ENCODE measurements at regions not wholly inside any gene's neighbourhood (a gene's known extent, or its start where the extent isn't known, plus 50 kb on each side); places are given as distances from the start of the nearest gene placed in this dataset.

DNA sequence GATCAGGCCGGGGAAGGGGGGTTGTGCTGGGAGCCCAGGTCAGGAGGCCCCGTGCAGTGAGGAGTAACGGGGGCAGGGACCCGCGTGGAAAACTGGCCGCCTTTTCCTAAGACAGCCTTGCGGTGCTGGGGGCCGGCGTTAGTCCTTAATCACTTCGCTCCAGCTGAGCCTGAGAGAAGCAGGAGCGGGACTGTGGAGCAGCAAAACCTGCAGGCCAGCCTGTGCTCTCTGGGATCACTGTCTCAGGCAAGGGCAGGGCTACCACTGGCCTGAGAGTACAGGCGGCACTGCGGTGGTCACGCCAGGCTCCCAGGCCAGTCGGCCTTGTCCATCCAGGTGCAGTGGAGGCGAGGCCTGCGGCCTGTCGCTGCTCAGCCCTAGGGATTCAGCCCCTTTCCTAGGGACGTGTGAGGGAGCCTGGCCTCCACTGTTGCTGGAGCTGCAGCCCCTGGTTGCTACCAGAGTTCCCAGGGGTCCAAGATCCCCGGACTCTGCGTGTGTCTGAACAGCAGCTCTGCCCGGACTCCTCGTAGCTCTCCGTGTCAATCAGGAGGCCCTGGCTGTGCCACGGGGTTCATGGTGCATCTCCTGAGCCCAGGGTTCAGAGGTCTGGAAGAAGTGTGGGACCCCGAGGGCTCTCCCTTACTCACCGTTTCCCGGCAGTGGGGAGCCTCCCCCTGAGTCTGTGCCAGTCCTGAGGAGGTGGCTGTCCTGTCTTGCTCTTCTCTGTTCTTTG is 2141.7 kb upstream of the TENM3 start:
- no peak for DNase-seq

DNA sequence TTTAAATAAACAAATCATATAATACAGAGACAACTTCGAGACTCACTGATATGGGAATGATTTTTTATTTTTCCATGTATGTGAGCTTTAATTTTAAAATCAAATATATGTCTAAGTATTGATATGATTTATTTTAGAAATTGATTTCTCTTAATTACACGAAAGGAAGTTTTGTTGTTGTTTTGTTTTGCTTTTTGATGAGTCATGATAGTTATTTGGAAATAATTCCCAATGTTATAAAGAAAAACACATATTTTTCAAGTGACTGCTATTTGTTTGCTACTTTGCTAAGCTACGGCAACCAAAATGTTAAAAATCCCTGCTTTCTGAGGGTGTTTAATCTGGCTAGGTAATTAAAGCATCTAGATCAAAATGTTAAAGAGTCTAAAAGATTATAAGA is 2139.4 kb upstream of the TENM3 start:
- DNase-seq: no peak

DNA sequence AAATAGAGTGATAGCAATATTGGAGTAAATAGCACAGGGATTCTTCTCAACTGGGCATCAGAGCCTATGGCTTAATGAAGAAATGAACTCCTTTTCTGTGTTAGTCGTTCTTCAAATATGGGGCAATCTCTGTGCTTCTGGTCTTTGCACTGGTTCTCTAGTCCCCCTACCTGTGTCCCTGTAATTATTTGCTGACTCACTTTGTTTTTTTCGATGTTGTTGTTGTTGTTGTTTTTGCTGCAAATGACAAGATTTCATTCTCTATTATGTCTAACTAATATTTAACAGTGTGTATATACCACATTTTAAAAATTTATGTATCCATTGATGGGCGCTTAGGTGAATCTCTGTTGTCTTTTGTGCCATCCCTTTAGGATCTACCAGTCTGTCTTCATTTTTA is 2137.8 kb upstream of the TENM3 start:
- no peak for DNase-seq

DNA sequence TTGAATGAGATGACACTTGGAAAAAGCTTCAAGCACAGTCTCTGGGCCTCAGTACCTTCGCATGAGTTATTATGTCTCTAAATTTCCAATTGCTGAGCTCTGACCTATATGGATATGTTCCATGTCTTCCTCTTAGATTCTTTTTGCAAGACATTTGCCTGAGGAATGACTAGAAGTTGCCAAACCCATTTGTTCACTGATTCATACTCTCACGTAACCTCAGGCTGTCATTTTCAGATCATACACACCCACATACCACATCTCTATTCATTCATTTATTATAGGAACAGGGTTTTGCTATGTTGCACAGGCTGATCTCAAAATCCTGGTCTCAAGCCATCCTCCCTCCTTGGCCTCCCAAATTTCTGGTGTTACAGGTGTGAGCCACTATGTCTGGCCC is 2137.1 kb upstream of the TENM3 start:
- DNase-seq: no peak

DNA sequence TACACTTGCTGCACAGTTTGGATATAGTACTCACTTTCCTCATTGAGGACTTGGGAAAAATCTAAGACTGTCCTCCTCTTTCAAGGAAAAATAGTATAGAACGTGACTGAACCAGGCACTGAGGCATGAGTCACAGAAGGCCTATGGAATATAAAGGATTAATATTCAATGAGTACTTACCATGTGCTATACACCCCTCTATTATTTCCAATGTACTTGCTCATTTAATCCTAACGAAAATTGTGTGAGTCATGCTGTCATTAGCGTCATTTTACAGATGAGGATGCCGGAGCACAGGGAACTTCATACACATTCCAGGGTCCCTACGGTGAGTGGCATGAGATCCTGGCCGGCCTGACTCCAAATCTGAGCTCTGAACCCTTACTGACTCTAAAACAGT is 2136.2 kb upstream of the TENM3 start:
- DNase-seq: no peak

DNA sequence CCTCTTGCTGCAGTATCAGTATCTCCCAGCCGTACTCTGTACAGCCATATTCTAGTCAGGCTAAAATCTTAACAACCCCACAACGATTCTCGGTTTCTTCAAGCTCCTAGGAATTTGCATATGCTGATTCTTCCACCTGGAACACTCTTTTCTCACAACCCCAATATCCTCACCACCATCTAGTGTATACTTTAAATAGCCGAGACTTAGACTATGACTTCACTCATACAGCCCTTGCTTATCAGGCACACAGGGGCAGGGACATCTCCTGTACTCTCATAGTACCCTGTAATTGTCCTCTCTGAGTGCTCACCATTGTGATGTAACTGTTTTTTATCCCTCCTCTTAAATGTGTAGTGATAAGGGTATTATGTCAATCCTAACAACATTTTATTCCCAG is 2126.4 kb upstream of the TENM3 start:
- no peak for DNase-seq

DNA sequence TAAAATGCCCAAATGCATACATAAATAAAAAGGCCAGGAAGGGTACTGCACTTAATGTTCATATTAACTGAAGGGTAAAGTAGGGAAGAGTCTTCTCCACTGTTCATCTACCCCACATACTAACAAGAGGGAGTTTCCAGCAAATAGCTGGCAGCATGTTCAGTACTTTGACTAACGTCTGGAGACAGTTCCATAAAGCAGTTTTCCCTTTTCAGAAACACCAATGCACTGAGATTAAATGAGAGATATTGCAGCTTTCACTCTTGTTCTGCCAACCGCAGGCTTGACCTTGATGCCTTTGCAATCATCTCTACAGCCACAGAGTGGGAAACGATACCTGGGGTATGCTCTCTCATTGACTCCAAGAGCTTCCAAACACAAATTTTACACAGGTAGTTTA is 2123.1 kb upstream of the TENM3 start:
- DNase-seq: no peak

DNA sequence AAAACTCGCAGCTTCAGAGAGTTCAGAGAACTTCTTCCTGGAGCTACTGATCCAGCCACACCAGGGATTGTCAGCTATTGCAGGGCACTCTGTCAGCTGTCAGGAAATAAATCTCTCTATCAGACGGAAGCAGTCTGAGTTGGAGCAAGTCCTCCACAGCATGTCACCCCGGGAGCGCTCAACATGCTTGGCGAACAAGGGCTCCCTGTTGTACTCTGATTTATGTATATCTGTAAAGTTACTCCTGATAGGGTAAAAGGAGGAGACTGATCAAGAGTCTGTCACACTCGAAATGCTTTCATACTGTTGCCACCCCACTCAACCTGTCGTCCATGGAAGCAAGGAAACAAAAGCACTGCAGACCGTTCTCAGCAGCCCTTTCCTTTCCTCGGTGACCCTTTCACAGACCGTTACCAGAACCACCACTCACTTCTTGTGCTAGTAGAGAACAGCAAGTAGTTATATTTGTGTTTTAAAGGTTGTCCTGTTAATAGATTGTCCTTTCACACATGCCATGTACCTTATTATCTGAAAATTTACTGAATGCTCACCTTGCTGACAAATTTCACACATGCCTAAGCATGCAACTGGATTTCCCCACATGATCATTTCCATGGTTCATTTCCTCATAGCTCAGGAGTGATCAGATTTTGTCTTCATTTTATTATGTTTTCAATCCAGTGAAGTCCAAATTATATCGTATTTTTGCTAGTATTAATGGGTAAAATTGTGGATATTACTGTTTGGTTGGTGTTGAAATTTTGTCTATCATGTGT is 2108.9 kb upstream of the TENM3 start:
- no peak for DNase-seq

DNA sequence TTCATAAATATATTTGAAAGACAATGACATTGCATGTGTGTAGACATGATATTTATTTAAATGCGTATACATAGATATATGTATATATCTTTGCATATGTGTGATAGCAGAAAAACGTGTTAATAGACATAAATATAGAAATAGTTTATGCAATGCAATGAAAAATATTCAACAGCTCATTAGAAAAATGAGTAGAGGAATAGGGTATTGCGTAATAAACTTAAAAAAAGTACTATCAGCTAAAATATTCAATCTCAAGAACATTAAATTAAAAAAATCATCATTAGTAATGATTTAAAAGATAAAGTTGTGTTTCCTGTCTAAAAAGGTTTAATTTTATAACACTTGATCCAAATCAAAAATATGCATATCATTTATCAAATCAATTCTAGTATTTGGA is 2101.5 kb upstream of the TENM3 start:
- no peak for DNase-seq

DNA sequence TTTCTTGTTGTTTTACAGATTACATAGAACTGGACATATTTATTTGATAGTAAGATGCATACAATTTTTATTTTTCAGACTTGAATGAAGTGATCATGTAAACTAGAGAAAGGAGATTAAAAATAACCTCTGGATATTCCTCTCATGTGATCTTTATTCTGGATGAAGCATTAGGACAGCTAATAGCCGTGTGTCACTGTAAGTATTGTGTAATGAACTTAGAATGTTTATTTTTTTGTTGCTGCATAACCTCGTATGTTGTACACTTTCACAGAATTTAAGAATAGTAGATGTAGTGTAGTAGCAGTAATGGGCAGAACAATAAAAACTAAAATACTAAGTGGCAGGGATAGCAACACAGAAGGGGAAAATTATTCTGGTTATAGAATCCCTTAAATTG is 2094.5 kb upstream of the TENM3 start:
- no peak for DNase-seq

DNA sequence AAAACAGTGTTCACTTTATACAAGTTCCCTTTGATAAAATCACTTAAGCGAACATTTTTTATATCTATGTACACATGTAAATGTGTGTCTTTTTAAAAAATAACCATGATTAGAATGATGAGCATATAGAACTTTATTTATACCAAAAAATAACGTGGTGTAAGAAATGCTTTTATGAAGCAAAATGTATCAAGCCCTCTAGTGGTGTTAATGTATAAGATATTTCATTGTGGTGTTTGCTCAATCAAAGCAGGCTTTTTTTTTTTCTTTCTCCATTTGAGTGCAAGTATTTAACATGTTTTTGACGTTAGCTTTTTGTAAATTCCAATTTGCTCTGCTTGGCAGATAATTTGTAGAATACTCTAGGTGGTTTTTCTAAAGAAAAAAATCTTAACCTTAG is 2092.4 kb upstream of the TENM3 start:
- DNase-seq: no peak

DNA sequence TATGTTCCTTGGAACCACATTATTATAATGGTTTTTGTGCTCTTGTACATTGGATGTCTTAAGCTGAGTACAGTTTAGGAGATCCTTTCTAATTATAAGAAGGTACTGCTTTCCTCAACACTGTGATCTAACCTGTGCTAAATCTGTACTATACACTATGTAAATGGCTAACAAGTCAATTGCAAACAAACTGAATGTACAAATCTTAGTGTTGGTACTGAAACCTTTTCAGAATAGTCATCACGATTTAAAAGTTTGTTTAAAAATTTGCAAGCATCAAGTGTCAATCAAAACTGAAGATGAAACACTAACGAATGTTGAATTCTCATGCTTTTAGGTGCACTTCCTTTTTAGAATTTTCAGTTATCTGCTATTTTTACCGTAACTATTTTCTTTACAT is 2090.4 kb upstream of the TENM3 start:
- no peak for DNase-seq

DNA sequence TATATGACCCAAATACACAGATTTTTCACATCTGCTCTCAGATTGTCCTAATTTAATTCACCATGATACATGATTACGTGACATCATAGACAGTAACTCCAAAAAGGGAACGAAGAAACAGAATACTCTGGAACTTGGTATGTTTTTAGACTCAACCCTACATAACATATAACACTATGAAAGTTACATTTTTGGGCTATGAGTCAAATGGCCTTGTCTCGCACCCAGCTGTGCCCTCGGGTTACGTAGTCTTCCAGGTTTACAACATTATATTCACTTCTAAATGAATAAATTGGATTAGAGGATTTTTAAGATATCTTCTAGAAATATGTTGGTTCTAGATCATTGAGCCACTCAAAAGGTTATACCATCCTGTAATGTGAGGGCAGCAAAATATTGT is 2089.6 kb upstream of the TENM3 start:
- no peak for DNase-seq

DNA sequence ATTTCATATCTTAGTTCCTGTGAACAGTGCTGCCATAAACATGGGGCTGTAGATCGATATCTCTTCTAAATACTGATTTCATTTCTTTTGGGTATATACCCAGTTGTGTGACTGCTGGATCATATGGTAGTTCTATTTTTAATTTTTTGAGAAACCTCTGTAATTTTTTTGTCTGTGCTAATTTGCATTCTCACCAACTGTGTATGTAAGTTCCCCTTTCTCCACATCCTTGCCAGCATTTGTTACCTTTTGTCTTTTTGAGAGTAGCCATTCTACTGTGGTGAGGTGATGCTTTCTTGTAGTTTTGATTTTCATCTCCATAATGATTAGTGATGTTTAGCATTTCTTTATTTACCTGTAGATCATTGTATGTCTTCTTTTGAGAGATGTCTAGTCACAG is 2086.5 kb upstream of the TENM3 start:
- DNase-seq: no peak

DNA sequence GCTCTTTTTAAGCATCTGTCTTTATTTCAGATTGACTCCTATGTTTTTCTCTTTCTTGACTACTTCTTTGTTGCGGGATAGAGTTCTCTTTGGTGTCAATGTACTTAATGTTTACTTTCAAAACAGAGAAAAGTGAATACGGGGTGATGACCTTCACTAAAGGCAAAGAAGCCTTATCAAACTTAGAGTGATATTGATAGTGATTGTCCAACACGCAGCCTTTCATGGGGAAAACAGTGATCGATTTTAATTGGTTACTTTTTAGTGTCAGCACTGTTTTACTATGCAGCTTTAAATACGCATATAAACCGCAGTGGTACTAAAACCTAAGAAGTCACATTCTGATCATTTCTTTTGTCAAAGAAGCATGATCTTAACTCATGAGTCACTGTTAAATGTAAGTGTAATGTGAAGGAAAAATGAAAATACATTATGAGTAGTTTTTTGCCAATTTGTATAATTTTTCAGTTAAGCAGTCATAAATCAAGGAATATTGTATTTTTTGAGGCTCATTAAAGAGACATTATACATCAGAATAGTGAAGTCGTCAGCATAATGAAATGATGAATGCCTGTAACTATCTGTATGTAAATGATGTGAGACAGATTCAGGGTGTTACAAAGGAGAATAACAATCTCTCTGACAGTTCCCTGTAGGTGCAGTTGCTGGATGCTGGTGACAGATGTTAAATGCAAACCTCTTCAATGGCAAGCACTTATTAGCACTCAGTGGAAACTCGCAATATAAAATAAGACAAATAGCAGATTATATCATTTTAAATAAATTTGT is 2082.8 kb upstream of the TENM3 start:
- DNase-seq: no peak

DNA sequence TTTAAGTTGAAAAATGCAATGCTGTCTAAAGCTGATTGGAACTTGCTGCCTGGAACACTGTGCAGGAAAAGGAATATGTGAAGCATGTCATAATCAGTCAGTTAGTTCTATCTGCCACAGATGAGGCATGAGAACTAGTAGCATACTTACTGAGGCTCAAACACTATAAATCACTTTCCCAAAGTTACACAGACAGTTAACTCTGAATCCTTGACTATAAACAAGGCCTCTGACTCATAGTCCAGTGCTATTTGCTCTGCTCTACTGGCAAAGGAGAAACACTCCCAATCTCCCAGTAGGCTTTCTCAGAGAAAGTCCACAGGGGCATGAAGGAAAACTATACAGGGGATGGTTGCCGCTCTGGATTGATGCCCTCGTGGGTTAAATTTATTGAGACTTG is 2078.4 kb upstream of the TENM3 start:
- DNase-seq: no peak

DNA sequence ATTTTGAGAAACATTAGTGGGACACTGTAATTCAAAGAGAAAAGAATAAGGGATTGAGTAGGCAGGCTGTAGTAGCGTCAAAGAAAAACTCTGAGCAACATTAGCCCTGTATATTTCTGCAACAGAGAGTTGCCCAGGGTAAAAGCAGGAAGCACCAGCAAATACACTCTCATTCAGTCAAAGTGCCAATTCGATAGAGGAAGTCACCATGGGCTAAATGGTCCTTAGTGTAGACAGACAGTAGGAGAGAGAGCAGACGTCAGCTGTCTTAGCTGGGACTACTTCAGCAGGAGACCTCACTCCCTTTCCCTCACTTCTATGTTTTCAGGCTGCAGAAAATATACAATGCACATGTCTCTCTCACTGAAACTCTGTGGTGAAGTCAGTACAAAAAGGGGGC is 2073.8 kb upstream of the TENM3 start:
- no peak for DNase-seq

DNA sequence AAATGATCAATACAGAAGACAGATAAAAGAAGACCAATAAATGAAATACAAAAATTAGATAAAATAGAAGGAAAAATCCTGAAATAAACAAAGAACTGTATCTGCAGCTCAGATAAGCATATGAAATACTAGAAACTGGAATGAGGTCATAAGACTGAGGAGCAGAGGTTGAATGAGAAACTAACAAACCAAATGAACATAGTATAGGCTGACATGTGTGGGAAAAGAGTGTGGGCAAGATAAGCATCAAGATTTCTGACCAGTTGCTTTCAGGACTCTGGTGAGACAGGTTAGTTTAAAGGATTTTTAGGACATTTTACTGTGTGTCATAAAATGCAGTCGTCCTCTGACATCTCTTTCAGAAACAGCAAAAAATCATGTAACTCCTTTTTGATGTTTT is 2073.2 kb upstream of the TENM3 start:
- DNase-seq: no peak

DNA sequence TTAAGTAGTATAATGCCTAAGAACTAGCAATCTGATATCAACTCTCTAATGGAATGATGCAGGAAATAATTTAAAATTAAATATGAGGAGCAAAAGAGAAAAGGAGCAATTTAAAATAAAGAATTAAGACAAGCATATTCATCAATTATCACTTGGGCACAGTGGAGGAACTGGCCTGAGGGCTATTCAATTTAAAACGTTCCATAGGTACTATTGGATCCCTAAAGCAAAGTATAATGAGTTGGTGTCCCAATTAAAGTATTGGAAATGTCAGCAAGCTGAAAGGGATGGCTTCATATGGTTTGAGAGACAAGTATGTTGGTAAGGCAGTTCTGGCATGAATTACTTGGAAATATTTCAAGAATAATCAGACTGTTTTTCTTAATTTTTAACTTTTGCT is 2064.1 kb upstream of the TENM3 start:
- no peak for DNase-seq

DNA sequence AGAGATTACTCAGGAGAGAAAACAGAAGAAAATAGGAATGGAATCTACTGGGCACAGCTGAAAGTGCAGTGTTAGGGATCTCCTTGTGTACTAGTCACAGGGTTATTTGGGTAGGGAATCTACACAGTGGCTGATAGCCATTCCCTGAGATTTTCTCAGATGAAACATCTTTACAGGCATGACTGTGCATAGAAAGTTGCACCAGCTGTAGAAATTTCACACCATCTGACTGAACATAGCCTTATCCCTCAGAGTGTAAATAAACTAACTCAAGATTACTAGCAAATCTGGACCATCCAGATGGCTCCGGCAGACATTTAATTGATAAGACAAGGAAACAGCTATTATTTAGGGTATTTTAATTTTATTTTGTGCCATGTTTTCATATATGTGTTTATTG is 2053.5 kb upstream of the TENM3 start:
- no peak for DNase-seq

DNA sequence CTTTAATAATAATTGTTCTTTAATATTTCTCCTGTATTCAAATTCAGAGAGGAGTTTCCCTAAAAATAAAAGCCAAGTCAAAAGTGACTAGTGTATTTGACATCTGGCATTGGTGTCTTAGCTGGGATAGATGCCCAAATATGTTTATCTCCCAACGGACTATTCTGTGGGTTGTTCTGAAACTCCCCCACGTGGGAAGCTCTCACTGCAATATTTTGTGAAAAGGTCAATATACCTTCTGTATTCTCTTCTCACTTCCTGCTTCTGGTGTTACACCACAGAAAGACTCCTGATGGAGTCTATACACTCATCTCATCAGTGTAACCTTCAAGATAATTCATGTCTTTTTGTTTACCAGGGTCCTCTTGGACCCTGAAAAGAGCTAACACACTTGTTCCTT is 2052.8 kb upstream of the TENM3 start:
- no peak for DNase-seq

DNA sequence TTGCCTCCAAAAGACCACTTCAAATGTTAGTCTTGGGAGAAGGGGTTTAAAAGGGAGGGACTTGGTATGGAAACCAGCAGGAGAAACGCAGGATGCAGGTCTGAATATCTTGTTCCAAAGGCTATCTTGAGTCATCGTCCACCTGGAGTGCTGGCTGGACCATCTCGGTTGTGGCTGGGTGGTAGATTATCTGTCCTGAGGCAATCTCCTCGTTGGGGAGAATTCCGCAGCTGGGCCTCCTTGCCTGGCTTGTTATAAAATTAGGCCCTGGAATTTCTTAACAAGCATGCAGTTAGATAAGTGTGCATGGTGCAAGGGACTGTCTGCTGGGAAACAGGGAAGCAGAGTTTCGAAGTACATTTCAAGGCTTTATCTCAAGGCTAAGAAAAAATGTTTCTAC is 2045.7 kb upstream of the TENM3 start:
- no peak for DNase-seq

DNA sequence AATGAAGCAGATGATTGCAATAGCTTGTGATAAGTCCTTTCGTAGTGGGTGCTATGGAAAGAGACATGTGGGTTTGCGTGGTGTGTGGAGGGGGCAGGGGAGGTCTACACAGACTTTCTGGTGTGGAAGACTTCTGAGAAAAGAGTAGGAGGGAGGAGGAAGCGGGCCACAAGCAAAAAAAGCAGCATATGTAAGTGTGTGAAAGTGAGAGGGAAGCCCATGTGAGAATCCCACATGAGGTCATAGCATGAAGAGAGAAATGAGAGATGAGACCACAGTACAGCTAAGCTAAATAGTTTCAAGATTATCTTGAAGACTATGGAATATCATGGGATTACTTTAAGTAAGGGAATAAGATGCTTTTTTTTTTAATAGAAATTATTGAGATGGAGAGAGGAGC is 2039.9 kb upstream of the TENM3 start:
- DNase-seq: no peak

DNA sequence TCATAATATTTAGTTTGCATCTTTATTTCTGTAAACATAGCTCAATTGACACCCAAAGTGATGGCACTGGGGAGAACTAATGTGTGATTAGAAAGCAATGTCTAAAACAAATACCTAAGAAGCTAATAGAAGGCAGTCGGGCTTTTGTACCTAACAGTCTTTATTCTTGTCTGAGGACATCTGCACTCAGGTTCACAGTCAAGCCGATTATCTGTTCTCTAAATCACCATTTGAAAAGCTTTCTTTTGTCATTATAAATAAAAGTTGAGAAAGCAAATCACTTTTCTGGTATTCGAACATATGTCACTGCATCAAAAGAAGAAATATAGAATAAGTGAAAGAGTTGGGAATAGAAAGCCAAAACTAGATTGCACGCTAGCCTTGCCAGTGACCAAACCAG is 2037.9 kb upstream of the TENM3 start:
- no peak for DNase-seq
